ENCODE measurements at regions not wholly inside any gene's neighbourhood (a gene's known extent, or its start where the extent isn't known, plus 50 kb on each side); places are given as distances from the start of the nearest gene placed in this dataset.

GRCh38 chr4:11011249-11011648 is 326.7 kb upstream of the CLNK start:
- Histone ChIP-seq H3K27ac (no peak overlapping the region), H3K36me3 (replicated peaks in 1 of 2) (no peaks in the 10 kb centered on the region), H3K9me3 (replicated peaks in 1 of 3) (no peaks in the 10 kb centered on the region), H3K4me3 (no peak overlapping the region), H3K4me1 (replicated peaks in 1 of 2) (no peaks in the 10 kb centered on the region), H3K27me3 (no peaks in the 10 kb centered on the region)
- TF ChIP-seq CTCF (IDR thresholded peaks at IDR 0.05) (no peak), POLR2A (IDR thresholded peaks at IDR 0.05) (no peak)
- no peak for DNase-seq
- 81 to 94% (median 88%) methylated on average over 3 of the region's 3 CpGs for WGBS, 4 donors
- intact Hi-C loops (cut with DNase I) = no loop called here

DNA sequence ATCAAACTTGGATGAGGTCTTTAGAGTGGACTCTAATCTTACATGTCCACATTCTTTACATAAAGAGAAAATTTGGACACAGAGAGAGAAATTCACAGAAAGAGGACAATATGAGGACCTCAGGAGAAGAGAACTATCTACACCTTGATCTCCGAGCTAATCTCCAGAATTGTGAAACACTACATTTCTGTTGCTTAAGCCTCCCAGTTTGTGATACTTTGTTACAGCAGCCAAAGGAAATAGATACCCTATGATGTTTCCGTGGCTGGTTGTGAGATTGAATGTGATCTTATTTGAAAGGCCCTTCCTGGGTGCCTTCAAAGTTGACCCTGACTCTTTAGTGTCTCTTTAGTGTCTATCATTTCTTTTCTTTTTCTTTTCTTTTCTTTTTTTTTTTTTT is 326.1 kb upstream of the CLNK start:
- no peaks in the 10 kb centered on the region for H3K4me1 ChIP-seq (replicated peaks in 1 of 2)
- TF ChIP-seq CTCF (IDR thresholded peaks at IDR 0.05) (no peak), POLR2A (IDR thresholded peaks at IDR 0.05) (no peak)
- H3K27me3 ChIP-seq = no peaks in the 10 kb centered on the region
- no peak overlapping the region for H3K4me3 ChIP-seq
- H3K27ac ChIP-seq = no peak overlapping the region
- no peak for DNase-seq
- intact Hi-C loops (cut with DNase I) = no loop called here
- no peaks in the 10 kb centered on the region for H3K9me3 ChIP-seq (replicated peaks in 1 of 3)
- 80 to 93% (median 88%) methylated on average over 2 of the region's 2 CpGs for WGBS, 4 donors
- H3K36me3 ChIP-seq (replicated peaks in 1 of 2) = no peaks in the 10 kb centered on the region

GRCh38 chr4:11009281-11009680 is 324.7 kb upstream of the CLNK start:
- TF ChIP-seq POLR2A (IDR thresholded peaks at IDR 0.05) (no peak), CTCF (IDR thresholded peaks at IDR 0.05) (no peak)
- 76 to 93% (median 88%) methylated on average over 1 of the region's 1 CpG for WGBS, 4 donors

DNA sequence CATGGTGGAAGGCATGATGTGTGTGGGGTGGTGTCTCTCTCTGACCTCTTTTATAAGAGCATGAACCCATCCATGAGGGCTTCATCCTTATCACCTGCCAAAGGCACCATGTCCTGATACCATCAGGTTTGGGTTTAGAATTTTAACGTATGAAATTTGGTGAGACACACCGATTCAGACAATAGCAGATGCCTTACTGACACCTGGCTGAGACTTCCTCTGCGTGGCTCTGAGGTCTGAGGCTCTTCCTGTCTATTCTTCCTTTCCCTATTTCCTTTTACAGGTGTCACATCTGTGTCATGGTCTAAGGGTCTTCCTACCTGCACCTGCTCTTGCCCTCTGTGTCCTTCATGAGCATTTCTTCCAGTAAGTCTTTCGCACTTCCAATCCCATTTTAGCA is 320.7 kb upstream of the CLNK start:
- WGBS, 4 donors = 80 to 86% (median 84%) methylated on average over 4 of the region's 4 CpGs
- no peak for TF ChIP-seq CTCF (IDR thresholded peaks at IDR 0.05)
- no peak for TF ChIP-seq POLR2A (IDR thresholded peaks at IDR 0.05)
- no peaks in the 10 kb centered on the region for H3K9me3 ChIP-seq (replicated peaks in 1 of 3)
- intact Hi-C loops (cut with DNase I) = no loop called here
- no peak overlapping the region for H3K4me3 ChIP-seq
- H3K36me3 ChIP-seq (replicated peaks in 1 of 2) = no peaks in the 10 kb centered on the region
- H3K4me1 ChIP-seq (replicated peaks in 1 of 2) = no peaks in the 10 kb centered on the region
- no peaks in the 10 kb centered on the region for H3K27me3 ChIP-seq
- H3K27ac ChIP-seq = no peak overlapping the region
- no peak for DNase-seq

More at GRCh38 chr4:11009281-11009680, 324.7 kb upstream of the CLNK start:
- Histone ChIP-seq H3K4me1 (replicated peaks in 1 of 2) (no peaks in the 10 kb centered on the region), H3K4me3 (no peak overlapping the region), H3K27me3 (no peaks in the 10 kb centered on the region), H3K36me3 (replicated peaks in 1 of 2) (no peaks in the 10 kb centered on the region), H3K27ac (no peak overlapping the region), H3K9me3 (replicated peaks in 1 of 3) (no peaks in the 10 kb centered on the region)
- intact Hi-C loops (cut with DNase I) = no loop called here
- no peak for DNase-seq

Data from adrenal gland (tissue), 9 donors.